Thoracic aorta (tissue), 2 donors: ENCODE measurements at regions not wholly inside any gene's neighbourhood (a gene's known extent, or its start where the extent isn't known, plus 50 kb on each side); places are given as distances from the start of the nearest gene placed in this dataset.
"Not testable (repeated sequence)": the region's sequence is repeated elsewhere in the genome, so short reads cannot be mapped to it uniquely, and the experiment has no call there.

Source experiments
- ATAC-seq: fragments of 150-250 bp; one replicate; pipeline ENCODE4 v1.8.0; 2017; ENCODE audit warnings: low read depth; ENCODE audit not compliant: insufficient number of reproducible peaks, low FRiP score
- DNase-seq: peaks from one replicate; pipeline ENCODE4 v3.0.0-alpha.2; 2020; ENCODE audit warnings: low spot score
- H3K27ac ChIP-seq, 2 donors: fragments of 200-600 bp; sonication (generic); 1 replicate in 1 of 2; 2 replicates in 1 of 2; pipeline ENCODE4 v1.5.1; 2016; ENCODE audit warnings: mild to moderate bottlenecking in 2 of 2, moderate library complexity in 2 of 2
- H3K27me3 ChIP-seq: fragments of 200-600 bp; sonication (generic); replicated peaks from 2 replicates; pipeline ENCODE4 v1.6.0; 2016; ENCODE audit warnings: mild to moderate bottlenecking; ENCODE audit not compliant: insufficient read depth
- H3K36me3 ChIP-seq: fragments of 200-600 bp; sonication (generic); one replicate; pipeline ENCODE4 v1.5.1; 2016
- H3K4me1 ChIP-seq, 2 donors: fragments of 200-600 bp; sonication (generic); 1 replicate in 1 of 2; 2 replicates in 1 of 2; pipeline versions ENCODE4 v1.5.1 to v1.6.0; 2016; ENCODE audit warnings: low read depth in 2 of 2, mild to moderate bottlenecking in 1 of 2; ENCODE audit not compliant: control insufficient read depth in 1 of 2
- H3K4me3 ChIP-seq: fragments of 200-600 bp; sonication (generic); 2 replicates; pipeline ENCODE4 v1.5.1; 2016; ENCODE audit warnings: mild to moderate bottlenecking
- H3K9me3 ChIP-seq: fragments of 200-600 bp; sonication (generic); 2 replicates; pipeline ENCODE4 v1.5.1; 2016
- TF ChIP-seq, protein P1 (sequence below): fragments of 200-600 bp; sonication (generic); IDR thresholded peaks from one replicate; pipeline ENCODE4 v1.5.1; 2019; ENCODE audit warnings: antibody characterized with exemption

DNA sequence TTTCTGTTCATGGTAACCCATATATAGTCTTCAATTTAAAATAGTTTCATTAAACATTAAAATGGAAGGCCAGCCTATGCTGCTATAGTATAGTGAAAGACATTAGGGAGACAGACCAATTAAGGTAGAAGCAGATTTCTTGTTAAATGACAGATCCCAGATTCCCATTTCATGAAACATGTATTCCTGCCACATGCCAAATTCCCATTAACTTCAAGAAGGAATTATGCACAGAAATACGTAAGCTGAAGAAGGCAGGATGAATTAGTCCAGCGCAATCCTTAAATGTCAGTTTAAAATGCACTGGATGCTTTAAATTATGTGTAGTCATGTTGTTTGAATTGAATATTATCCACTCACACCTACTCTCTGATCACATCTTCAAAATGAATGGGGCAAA lies 424.9 kb downstream of the SH2D1A start:
- H3K9me3 ChIP-seq = no peaks in the 10 kb centered on the region
- ATAC-seq (no peak), DNase-seq (no peak)
- no peaks in the 10 kb centered on the region for H3K36me3 ChIP-seq
- H3K4me3 ChIP-seq = no peak overlapping the region
- TF ChIP-seq, protein P1, sequence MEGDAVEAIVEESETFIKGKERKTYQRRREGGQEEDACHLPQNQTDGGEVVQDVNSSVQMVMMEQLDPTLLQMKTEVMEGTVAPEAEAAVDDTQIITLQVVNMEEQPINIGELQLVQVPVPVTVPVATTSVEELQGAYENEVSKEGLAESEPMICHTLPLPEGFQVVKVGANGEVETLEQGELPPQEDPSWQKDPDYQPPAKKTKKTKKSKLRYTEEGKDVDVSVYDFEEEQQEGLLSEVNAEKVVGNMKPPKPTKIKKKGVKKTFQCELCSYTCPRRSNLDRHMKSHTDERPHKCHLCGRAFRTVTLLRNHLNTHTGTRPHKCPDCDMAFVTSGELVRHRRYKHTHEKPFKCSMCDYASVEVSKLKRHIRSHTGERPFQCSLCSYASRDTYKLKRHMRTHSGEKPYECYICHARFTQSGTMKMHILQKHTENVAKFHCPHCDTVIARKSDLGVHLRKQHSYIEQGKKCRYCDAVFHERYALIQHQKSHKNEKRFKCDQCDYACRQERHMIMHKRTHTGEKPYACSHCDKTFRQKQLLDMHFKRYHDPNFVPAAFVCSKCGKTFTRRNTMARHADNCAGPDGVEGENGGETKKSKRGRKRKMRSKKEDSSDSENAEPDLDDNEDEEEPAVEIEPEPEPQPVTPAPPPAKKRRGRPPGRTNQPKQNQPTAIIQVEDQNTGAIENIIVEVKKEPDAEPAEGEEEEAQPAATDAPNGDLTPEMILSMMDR = no peak
- no peaks in the 10 kb centered on the region for H3K4me1 ChIP-seq
- H3K27ac ChIP-seq = no peak overlapping the region
- no peaks in the 10 kb centered on the region for H3K27me3 ChIP-seq

DNA sequence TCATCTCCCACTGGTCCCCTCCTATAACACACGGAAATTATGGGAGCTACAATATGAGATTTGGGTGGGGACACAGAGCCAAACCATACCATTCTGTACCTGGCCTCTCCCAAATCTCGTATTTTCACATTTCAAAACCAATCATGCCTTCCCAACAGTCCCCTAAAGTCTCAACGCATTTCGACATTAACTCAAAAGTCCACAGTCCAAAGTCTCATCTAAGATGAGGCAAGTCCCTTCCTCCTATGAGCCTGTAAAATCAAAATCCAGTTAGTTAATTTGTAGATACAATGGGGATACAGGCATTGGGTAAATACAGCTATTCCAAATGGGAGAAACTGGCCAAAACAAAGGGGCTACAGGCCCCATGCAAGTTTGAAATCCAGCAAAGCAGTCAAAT lies 441.9 kb downstream of the SH2D1A start:
- H3K4me3 ChIP-seq, H3K4me1 ChIP-seq, H3K27ac ChIP-seq, ATAC-seq, H3K27me3 ChIP-seq, H3K36me3 ChIP-seq, H3K9me3 ChIP-seq, DNase-seq: not testable (repeated sequence)

DNA sequence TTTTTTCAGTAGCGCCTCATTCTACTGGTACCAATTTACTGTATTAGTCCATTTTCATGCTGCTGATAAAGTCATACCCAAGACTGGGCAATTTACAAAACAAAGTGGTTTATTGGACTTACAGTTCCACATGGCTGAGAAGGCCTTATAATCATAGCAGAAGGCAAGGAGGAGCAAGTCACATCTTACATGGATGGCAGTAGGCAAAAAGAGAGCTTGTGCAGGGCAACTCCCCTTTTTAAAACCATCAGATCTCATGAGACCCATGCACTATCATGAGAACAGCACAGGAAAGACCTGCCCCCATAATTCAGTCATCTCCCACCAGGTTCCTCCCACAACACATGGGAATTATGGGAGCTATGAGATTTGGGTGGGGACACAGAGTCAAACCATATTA lies 443.5 kb downstream of the SH2D1A start:
- not testable (repeated sequence) for H3K4me3 ChIP-seq, DNase-seq, H3K4me1 ChIP-seq, H3K27me3 ChIP-seq, H3K36me3 ChIP-seq, H3K27ac ChIP-seq, H3K9me3 ChIP-seq, ATAC-seq

DNA sequence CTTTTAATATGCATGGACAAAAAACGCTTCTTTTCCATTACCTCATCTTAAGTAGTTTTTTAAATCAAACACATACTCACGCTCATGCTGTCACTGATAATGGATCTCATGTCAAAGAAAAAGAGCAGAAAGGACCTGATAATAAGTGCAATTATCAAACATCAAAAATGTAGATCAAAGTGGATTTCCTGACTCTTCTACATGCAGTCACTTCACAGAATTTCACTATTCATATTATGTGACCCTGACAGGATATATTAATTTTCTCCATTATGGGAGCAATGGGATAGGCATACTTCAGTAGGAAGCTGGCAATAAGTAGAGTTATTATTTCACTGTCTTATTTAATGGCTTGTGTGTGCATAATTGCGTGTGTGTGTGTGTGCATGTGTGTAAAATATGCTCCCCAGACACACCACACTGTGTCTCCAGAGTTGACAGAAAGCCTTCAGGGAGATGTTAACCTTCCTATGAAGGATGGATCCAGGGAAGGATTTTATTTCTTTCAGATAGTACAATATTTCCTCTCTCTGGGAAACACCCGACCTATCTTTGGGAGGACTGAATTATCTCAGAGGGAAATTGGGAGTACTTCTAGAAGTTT lies 445.2 kb downstream of the SH2D1A start:
- ATAC-seq = no peak
- DNase-seq = no peak
- no peak overlapping the region for H3K4me3 ChIP-seq
- H3K27ac ChIP-seq = no peak overlapping the region
- TF ChIP-seq, protein P1 = no peak
- H3K9me3 ChIP-seq = no peaks in the 10 kb centered on the region
- no peaks in the 10 kb centered on the region for H3K27me3 ChIP-seq
- H3K4me1 ChIP-seq = no peaks in the 10 kb centered on the region
- no peaks in the 10 kb centered on the region for H3K36me3 ChIP-seq

DNA sequence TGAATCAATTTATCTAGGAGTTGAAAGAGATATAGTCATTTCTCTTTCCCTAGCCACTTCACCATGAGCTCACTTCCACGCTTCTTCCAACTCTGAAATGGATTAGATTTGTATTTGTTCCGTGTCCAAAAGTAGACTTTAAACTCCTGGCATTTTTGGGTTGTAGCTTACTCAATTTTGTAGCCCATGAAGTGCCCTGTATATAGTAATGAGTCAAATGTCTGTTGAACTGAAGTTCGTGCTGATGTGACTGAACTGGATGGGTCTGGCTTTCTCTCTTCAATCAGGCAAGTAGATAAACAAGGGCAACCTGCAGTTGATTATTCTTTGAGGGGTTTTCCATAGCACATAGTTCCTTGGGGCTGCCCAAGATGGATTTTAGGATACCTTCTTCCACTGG lies 450.6 kb downstream of the SH2D1A start:
- Histone ChIP-seq H3K9me3 (no peaks in the 10 kb centered on the region), H3K27ac (no peak overlapping the region), H3K27me3 (no peaks in the 10 kb centered on the region), H3K4me1 (no peaks in the 10 kb centered on the region), H3K4me3 (no peak overlapping the region), H3K36me3 (no peaks in the 10 kb centered on the region)
- TF ChIP-seq, protein P1 = no peak
- ATAC-seq (no peak), DNase-seq (no peak)

DNA sequence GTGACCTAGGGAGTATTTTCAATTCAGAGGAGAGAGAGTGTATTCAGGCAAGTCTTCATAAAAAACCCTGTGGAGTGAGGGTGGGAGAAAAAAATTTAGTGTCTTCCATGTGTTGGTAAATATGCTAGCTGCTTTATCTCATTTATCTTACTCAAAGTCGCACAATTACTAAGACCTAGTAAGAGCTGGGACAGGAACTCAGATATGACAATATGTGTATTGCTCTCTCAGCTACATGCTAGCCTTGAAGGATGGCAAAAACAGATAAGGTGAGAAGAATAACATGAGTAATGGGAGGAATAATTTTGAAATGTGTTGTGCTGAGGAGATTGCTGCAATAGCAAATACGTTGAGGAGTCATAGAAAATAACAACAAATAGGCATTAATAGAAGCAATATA lies 458.6 kb downstream of the SH2D1A start:
- H3K4me3 ChIP-seq = no peak overlapping the region
- H3K36me3 ChIP-seq = no peaks in the 10 kb centered on the region
- H3K27me3 ChIP-seq = no peaks in the 10 kb centered on the region
- no peaks in the 10 kb centered on the region for H3K9me3 ChIP-seq
- ATAC-seq (no peak), DNase-seq (no peak)
- TF ChIP-seq, protein P1 = no peak
- no peak overlapping the region for H3K27ac ChIP-seq
- no peaks in the 10 kb centered on the region for H3K4me1 ChIP-seq
